Keratinocyte (primary cell): ENCODE measurements at regions not wholly inside any gene's neighbourhood (a gene's known extent, or its start where the extent isn't known, plus 50 kb on each side); places are given as distances from the start of the nearest gene placed in this dataset.

Experiments
- DNase-seq: peaks from one replicate; pipeline ENCODE4 v3.0.0-alpha.2; 2011; ENCODE audit warnings: low read depth, missing footprints, low spot score
- FAIRE-seq: peaks from 2 replicates; lab custom pipeline; 2011; peaks lifted over from hg19 to GRCh38; lab: Jason Lieb, UNC
- H2AFZ ChIP-seq: 2 replicates; pipeline ENCODE4 v1.6.0; 2012; ENCODE audit warnings: low read length, control low read depth, inconsistent platforms; ENCODE audit not compliant: control insufficient read depth
- H3K27ac ChIP-seq: 2 replicates; pipeline ENCODE4 v1.5.1; 2011; ENCODE audit warnings: low read length; ENCODE audit not compliant: control insufficient read depth, insufficient read depth
- H3K27me3 ChIP-seq: 3 replicates; pipeline ENCODE4 v1.6.0; 2011; ENCODE audit warnings: low read length; ENCODE audit not compliant: control insufficient read depth, insufficient read depth; ENCODE audit errors: extremely low read depth
- H3K36me3 ChIP-seq, 2 experiments: 2 replicates in 1 of 2; 3 replicates in 1 of 2; pipeline ENCODE4 v1.5.1; 2011; ENCODE audit warnings: low read length in 2 of 2, mild to moderate bottlenecking in 1 of 2; ENCODE audit not compliant: control insufficient read depth in 2 of 2, insufficient read depth in 2 of 2; ENCODE audit errors: extremely low read depth in 1 of 2
- H3K4me1 ChIP-seq: 3 replicates; pipeline ENCODE4 v1.5.1; 2011; ENCODE audit warnings: low read length; ENCODE audit not compliant: control insufficient read depth, insufficient read depth; ENCODE audit errors: extremely low read depth
- H3K4me2 ChIP-seq: 3 replicates; pipeline ENCODE4 v1.6.0; 2011; ENCODE audit warnings: low read depth, low read length; ENCODE audit not compliant: control insufficient read depth, insufficient read depth; ENCODE audit errors: extremely low read depth
- H3K4me3 ChIP-seq, 3 experiments: fragments of 200-600 bp in 1 of 3; sonication (generic) in 1 of 3; 2 replicates in 2 of 3; 3 replicates in 1 of 3; pipeline ENCODE4 v1.5.1; 2011 to 2016; ENCODE audit warnings: low read length in 3 of 3, mild to moderate bottlenecking in 3 of 3, control low read depth in 2 of 3, inconsistent platforms in 1 of 3, low read depth in 1 of 3, mixed read lengths in 1 of 3, mixed run types in 1 of 3, moderate library complexity in 1 of 3; ENCODE audit not compliant: control insufficient read depth in 2 of 3, insufficient read depth in 2 of 3; ENCODE audit errors: extremely low read depth in 1 of 3
- H3K79me2 ChIP-seq: 2 replicates; pipeline ENCODE4 v1.6.0; 2012; ENCODE audit warnings: low read length; ENCODE audit not compliant: control insufficient read depth, insufficient read depth
- H3K9ac ChIP-seq: 3 replicates; pipeline ENCODE4 v1.6.0; 2011; ENCODE audit warnings: low read length; ENCODE audit not compliant: control insufficient read depth, insufficient read depth; ENCODE audit errors: extremely low read depth
- H3K9me1 ChIP-seq: 3 replicates; pipeline ENCODE4 v1.6.0; 2011; ENCODE audit warnings: low read length; ENCODE audit not compliant: control insufficient read depth, insufficient read depth; ENCODE audit errors: extremely low read depth
- H3K9me3 ChIP-seq: 2 replicates; pipeline ENCODE4 v1.5.1; 2012; ENCODE audit warnings: low read depth, low read length; ENCODE audit not compliant: control insufficient read depth
- H4K20me1 ChIP-seq: 3 replicates; pipeline ENCODE4 v1.6.0; 2011; ENCODE audit warnings: low read length; ENCODE audit not compliant: control insufficient read depth, insufficient read depth; ENCODE audit errors: extremely low read depth
- EZH2 ChIP-seq: IDR thresholded peaks from one replicate; pipeline ENCODE4 v1.6.1; 2012; ENCODE audit warnings: inconsistent platforms, mild to moderate bottlenecking, low read length, moderate library complexity
- dilution Hi-C: fragments of 300-500 bp; cut with MboI; formaldehyde crosslinking; loops from one replicate; pipeline ENCODE4 v1.7.0; 2020; ENCODE audit warnings: low sequenced_read_pairs; ENCODE audit not compliant: extremely low pct_ligation_motif_present
- TF ChIP-seq, protein P1 (sequence below), 3 experiments: IDR thresholded peaks in 1 of 3; conservative IDR thresholded peaks in 1 of 3; optimal IDR thresholded peaks in 1 of 3; 2 replicates in 2 of 3; 3 replicates in 1 of 3; pipeline versions ENCODE3 to v1.5.1; 2011; ENCODE audit warnings: low read length in 3 of 3, mild to moderate bottlenecking in 3 of 3, moderate library complexity in 2 of 3, control low read depth in 1 of 3, inconsistent platforms in 1 of 3; ENCODE audit not compliant: insufficient read depth in 2 of 3; ENCODE audit errors: extremely low read depth in 1 of 3

GRCh38 chr14:61184112-61184511, 97.0 kb downstream of the TMEM30B start:
- H3K4me3 ChIP-seq, result no peak overlapping the region
- no peak for DNase-seq
- H3K4me2 ChIP-seq, result no peak overlapping the region
- no peaks in the 10 kb centered on the region for H4K20me1 ChIP-seq
- no peaks in the 10 kb centered on the region for H3K27me3 ChIP-seq
- H3K9ac ChIP-seq, result no peak overlapping the region
- no peaks in the 10 kb centered on the region for H3K79me2 ChIP-seq
- no peaks in the 10 kb centered on the region for H3K36me3 ChIP-seq
- H3K27ac ChIP-seq, result no peak overlapping the region
- H3K4me1 ChIP-seq, result peaks cover 17% of the 10 kb centered on the region
- no peak overlapping the region for H2AFZ ChIP-seq
- no peaks in the 10 kb centered on the region for H3K9me3 ChIP-seq
- dilution Hi-C loops, result no loop called here
- no peaks in the 10 kb centered on the region for H3K9me1 ChIP-seq
- TF ChIP-seq, protein P1, sequence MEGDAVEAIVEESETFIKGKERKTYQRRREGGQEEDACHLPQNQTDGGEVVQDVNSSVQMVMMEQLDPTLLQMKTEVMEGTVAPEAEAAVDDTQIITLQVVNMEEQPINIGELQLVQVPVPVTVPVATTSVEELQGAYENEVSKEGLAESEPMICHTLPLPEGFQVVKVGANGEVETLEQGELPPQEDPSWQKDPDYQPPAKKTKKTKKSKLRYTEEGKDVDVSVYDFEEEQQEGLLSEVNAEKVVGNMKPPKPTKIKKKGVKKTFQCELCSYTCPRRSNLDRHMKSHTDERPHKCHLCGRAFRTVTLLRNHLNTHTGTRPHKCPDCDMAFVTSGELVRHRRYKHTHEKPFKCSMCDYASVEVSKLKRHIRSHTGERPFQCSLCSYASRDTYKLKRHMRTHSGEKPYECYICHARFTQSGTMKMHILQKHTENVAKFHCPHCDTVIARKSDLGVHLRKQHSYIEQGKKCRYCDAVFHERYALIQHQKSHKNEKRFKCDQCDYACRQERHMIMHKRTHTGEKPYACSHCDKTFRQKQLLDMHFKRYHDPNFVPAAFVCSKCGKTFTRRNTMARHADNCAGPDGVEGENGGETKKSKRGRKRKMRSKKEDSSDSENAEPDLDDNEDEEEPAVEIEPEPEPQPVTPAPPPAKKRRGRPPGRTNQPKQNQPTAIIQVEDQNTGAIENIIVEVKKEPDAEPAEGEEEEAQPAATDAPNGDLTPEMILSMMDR (optimal IDR thresholded peaks at IDR 0.05 in 1 of 3, IDR thresholded peaks at IDR 0.05 in 1 of 3, conservative IDR thresholded peaks at IDR 0.05 in 1 of 3; ENCODE audit: extremely low read depth in 1 of 3, insufficient read depth in 2 of 3, low read length in 3 of 3), result no peak
- no peak for TF ChIP-seq EZH2
- peak; percentile 90 for FAIRE-seq

DNA sequence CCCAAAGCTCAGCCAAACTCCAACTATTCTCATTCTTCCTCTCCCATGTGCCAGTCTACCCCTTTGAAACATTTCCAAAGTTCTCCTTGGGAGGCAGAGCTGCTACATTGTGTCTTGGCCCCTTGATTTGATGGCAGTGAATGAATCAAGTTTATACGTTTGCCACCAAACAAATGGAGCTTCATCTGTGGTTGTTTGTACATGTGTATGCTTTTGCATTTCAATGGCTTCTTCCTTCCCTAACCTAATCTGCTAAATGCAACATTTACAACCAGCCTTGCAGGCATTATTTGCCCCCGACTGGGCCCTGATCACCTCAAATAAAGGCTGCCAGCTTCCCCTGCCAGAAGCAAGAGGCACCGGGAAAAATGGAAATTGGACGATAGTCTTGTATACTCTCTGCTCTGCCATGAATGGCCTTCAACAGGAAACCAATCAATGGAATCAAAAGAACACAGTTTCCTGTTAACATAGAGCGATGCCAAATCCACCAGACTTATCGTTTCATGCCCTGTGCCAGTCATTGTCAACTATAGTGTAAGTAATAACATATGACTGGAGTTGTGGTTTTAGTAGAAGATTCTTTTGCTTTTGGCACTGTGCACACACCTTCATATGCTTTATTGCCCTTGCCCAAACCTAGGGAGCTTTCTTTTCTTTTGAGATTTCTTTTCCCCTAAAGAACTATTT, 97.8 kb downstream of the TMEM30B start:
- TF ChIP-seq EZH2, result no peak
- TF ChIP-seq, protein P1 (optimal IDR thresholded peaks at IDR 0.05 in 1 of 3, IDR thresholded peaks at IDR 0.05 in 1 of 3, conservative IDR thresholded peaks at IDR 0.05 in 1 of 3; ENCODE audit: extremely low read depth in 1 of 3, insufficient read depth in 2 of 3, low read length in 3 of 3), result no peak
- no peak for DNase-seq
- H3K9ac ChIP-seq, result no peak overlapping the region
- no peaks in the 10 kb centered on the region for H3K27me3 ChIP-seq
- H2AFZ ChIP-seq, result no peak overlapping the region
- H3K4me2 ChIP-seq, result no peak overlapping the region
- no peaks in the 10 kb centered on the region for H3K9me3 ChIP-seq
- H3K9me1 ChIP-seq, result no peaks in the 10 kb centered on the region
- no peak overlapping the region for H3K4me3 ChIP-seq
- dilution Hi-C loops, result no loop called here
- H3K79me2 ChIP-seq, result no peaks in the 10 kb centered on the region
- H3K36me3 ChIP-seq, result no peaks in the 10 kb centered on the region
- no peak overlapping the region for H3K27ac ChIP-seq
- H4K20me1 ChIP-seq, result no peaks in the 10 kb centered on the region
- peaks cover 23% of the 10 kb centered on the region for H3K4me1 ChIP-seq
- FAIRE-seq, result no peak
